Cardiac muscle cell (in vitro differentiated cells and primary cell): ENCODE measurements at regions not wholly inside any gene's neighbourhood (a gene's known extent, or its start where the extent isn't known, plus 50 kb on each side); places are given as distances from the start of the nearest gene placed in this dataset.
"Not testable (repeated sequence)": the region's sequence is repeated elsewhere in the genome, so short reads cannot be mapped to it uniquely, and the experiment has no call there.

Experiments
- DNase-seq, 2 donors: peaks; one replicate each; pipeline versions ENCODE4 v3.0.0 to v3.0.0-alpha.2; 2010 to 2017; ENCODE audit warnings: low read depth in 1 of 2, low spot score in 1 of 2
- H3K27ac ChIP-seq: fragments of 200-600 bp; sonication (generic); 2 replicates; pipeline ENCODE4 v1.5.1; 2016
- H3K27me3 ChIP-seq: fragments of 200-600 bp; sonication (generic); 2 replicates; pipeline ENCODE4 v1.6.0; 2016; ENCODE audit warnings: control low read depth
- H3K36me3 ChIP-seq: fragments of 200-600 bp; sonication (generic); 2 replicates; pipeline ENCODE4 v1.5.1; 2016; ENCODE audit warnings: control low read depth
- H3K4me1 ChIP-seq: fragments of 200-600 bp; sonication (generic); 2 replicates; pipeline ENCODE4 v1.8.1; 2017; ENCODE audit warnings: low read depth, mild to moderate bottlenecking, mixed run types
- H3K4me3 ChIP-seq: fragments of 200-600 bp; sonication (generic); 2 replicates; pipeline ENCODE4 v1.5.1; 2016; ENCODE audit warnings: mild to moderate bottlenecking
- H3K9me3 ChIP-seq: fragments of 200-600 bp; sonication (generic); 2 replicates; pipeline ENCODE4 v1.5.1; 2017; ENCODE audit warnings: low read depth, mild to moderate bottlenecking, control low read depth
- TF ChIP-seq, protein P1 (sequence below): IDR thresholded peaks from 2 replicates; pipeline ENCODE4 v1.5.1; 2012; ENCODE audit warnings: low read depth, mild to moderate bottlenecking, low read length

DNA sequence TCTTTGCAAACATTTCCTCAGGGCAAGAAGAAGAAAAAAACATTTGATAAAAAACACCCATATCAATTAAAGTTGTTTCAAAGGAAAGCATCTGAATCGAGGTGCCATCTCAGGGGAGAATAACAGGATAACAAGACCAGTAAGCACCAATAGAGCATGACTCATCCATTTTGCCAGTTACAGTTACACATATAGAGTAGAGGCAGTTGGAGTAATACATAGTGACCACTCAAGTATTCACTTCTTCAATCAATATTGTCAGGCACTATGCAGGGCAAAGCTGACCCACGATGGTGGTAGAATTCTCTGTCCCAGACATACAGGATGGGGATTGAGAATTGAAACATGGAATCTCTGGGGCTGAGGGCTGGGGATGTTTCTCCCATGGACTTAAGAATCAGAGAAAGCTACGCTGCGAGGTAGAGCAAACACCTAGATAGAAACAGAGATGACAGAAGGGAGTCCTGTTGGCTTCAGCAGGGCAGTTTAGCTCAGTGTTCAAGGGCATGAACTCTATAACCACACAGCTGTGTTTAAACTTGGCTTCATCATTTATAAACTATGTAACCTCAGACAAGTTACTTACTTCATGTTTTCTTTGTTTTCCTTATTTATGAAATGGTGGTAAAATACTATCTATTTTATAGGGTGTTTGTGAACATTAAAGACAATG is 186.4 kb upstream of the NANOGP8 start:
- Histone ChIP-seq H3K27me3 (no peaks in the 10 kb centered on the region), H3K36me3 (no peaks in the 10 kb centered on the region), H3K4me1 (no peaks in the 10 kb centered on the region), H3K27ac (no peak overlapping the region), H3K9me3 (no peaks in the 10 kb centered on the region), H3K4me3 (no peak overlapping the region)
- DNase-seq, result no peak
- TF ChIP-seq, protein P1, sequence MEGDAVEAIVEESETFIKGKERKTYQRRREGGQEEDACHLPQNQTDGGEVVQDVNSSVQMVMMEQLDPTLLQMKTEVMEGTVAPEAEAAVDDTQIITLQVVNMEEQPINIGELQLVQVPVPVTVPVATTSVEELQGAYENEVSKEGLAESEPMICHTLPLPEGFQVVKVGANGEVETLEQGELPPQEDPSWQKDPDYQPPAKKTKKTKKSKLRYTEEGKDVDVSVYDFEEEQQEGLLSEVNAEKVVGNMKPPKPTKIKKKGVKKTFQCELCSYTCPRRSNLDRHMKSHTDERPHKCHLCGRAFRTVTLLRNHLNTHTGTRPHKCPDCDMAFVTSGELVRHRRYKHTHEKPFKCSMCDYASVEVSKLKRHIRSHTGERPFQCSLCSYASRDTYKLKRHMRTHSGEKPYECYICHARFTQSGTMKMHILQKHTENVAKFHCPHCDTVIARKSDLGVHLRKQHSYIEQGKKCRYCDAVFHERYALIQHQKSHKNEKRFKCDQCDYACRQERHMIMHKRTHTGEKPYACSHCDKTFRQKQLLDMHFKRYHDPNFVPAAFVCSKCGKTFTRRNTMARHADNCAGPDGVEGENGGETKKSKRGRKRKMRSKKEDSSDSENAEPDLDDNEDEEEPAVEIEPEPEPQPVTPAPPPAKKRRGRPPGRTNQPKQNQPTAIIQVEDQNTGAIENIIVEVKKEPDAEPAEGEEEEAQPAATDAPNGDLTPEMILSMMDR, result no peak

DNA sequence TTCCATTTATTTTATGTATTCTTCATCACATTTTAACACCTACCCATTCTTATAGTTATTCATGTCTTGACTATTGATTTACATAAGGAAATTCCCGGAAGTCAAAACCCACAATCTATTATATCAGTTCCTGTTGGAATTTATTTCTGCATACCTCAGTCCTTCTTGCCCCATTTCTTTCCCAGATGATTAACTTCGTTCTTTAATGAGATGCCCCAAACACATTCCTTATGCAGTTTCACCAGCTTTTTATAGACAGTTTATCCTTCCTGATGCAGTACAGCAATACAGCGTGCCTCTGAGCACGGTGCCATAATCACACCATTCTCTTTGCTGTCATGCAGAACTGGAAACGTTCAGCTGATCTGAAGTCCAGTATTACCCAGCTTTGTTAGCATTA is 175.8 kb upstream of the NANOGP8 start:
- no peak overlapping the region for H3K27ac ChIP-seq
- no peak overlapping the region for H3K4me3 ChIP-seq
- H3K27me3 ChIP-seq, result no peaks in the 10 kb centered on the region
- no peaks in the 10 kb centered on the region for H3K36me3 ChIP-seq
- DNase-seq, result no peak
- no peaks in the 10 kb centered on the region for H3K9me3 ChIP-seq
- TF ChIP-seq, protein P1, result no peak
- no peaks in the 10 kb centered on the region for H3K4me1 ChIP-seq

DNA sequence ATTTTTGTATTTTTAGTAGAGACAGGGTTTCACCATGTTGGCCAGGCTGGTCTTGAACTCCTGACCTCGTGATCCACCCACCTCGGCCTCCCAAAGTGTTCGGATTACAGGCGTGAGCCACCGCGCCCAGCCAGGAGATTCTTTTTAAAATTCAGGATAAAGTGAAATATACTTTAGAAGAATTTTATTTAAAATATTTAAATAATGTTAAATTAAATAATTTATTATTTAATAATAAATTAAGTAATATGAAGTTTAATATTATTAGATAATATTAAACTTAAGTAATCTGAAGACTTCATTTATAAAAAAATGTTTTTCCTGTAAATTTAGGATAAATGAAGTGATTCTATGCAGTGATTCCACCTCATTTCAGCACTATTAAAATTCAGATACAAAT is 175.2 kb upstream of the NANOGP8 start:
- not testable (repeated sequence) for H3K9me3 ChIP-seq, H3K4me1 ChIP-seq, H3K27ac ChIP-seq, DNase-seq, H3K36me3 ChIP-seq, H3K4me3 ChIP-seq, H3K27me3 ChIP-seq

DNA sequence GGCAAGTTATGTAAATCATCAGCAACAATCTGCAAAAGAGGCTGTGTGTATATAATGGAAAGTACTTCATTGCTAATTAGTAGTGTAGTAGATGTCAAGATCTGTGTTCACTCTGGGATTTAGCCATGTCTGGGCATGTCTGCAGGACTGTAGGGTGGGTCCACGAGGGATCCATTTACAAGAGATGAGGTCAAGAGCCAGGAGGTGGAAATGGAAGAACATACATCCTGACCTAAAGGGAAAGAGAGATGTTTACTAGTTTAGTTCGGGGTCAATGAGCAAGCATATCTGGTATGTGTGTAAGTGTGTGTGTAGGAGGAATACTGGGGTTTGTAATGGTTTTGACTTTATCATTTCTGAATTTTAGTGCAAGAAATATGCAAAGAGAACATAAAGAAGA is 171.5 kb upstream of the NANOGP8 start:
- Histone ChIP-seq H3K4me1 (no peaks in the 10 kb centered on the region), H3K9me3 (no peaks in the 10 kb centered on the region), H3K27me3 (no peaks in the 10 kb centered on the region), H3K36me3 (no peaks in the 10 kb centered on the region), H3K27ac (no peak overlapping the region), H3K4me3 (no peak overlapping the region)
- DNase-seq, result no peak
- TF ChIP-seq, protein P1, result no peak

DNA sequence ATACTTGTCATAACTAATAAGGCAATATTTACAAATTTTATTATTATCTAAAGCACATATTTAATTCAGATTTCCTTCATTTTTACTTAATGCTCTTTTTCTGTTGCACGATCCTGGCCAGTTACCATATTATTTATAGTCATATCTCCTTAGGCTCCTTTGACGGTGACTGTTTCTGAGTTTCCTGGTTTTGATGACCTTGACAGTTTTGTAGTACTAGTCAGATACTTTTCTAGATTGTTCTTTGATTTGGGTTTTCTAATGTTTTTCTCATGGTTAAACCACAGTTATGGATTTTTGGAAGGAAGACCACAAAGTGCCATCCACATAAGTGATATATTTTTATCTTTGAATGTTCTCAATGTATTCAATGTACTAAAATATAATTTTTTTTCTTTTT is 171.0 kb upstream of the NANOGP8 start:
- no peak overlapping the region for H3K4me3 ChIP-seq
- H3K4me1 ChIP-seq, result no peaks in the 10 kb centered on the region
- no peaks in the 10 kb centered on the region for H3K36me3 ChIP-seq
- no peak overlapping the region for H3K27ac ChIP-seq
- no peaks in the 10 kb centered on the region for H3K9me3 ChIP-seq
- TF ChIP-seq, protein P1, result no peak
- no peaks in the 10 kb centered on the region for H3K27me3 ChIP-seq
- DNase-seq, result no peak

DNA sequence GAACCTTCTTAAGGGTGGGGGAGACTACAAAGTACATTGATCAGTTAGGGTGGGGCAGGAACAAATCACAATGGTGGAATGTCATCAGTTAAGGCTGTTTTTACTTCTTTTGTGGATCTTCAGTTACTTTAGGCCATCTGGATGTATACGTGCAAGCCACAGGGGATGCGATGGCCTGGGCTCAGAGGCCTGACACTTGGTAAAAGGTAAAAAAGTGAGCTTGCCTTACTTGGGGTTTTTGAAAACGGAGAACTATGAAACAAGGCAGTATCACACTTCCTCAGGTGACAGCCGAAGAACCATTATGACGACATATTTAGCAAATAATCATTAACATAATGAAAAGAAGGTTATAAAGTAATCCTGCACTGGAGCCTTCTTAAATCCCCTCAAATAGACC is 169.8 kb upstream of the NANOGP8 start:
- H3K9me3 ChIP-seq, H3K36me3 ChIP-seq, H3K4me1 ChIP-seq, H3K4me3 ChIP-seq, H3K27me3 ChIP-seq, DNase-seq, H3K27ac ChIP-seq: not testable (repeated sequence)

DNA sequence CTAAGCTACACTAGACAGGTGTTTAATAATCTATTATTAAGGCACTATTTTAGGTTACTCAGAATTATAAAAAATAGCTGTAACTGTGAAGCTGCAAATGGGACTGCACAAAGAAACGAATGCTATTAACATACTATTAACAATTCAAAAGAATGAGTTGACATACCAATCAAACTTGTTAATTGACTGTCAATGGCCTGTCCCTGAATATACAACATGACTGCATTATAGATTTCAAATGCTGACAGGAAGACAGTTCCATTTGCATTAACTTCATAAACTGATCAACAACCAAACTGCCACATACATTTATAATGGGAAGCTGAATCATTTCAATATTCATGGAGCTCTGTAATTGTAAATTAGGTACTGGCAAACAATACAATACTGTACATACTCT is 169.0 kb upstream of the NANOGP8 start:
- no peak for DNase-seq
- Histone ChIP-seq H3K27ac (no peak overlapping the region), H3K9me3 (no peaks in the 10 kb centered on the region), H3K27me3 (no peaks in the 10 kb centered on the region), H3K4me1 (no peaks in the 10 kb centered on the region), H3K36me3 (no peaks in the 10 kb centered on the region), H3K4me3 (no peak overlapping the region)
- TF ChIP-seq, protein P1, result no peak
